HG02610 (cell line): ENCODE measurements at regions not wholly inside any gene's neighbourhood (a gene's known extent, or its start where the extent isn't known, plus 50 kb on each side); places are given as distances from the start of the nearest gene placed in this dataset.
"Not testable (repeated sequence)": the region's sequence is repeated elsewhere in the genome, so short reads cannot be mapped to it uniquely, and the experiment has no call there.

ENCODE experiments used
- ATAC-seq: cut with Tn5 transposase; IDR thresholded peaks from one replicate; pipeline ENCODE4 v1.9.1; 2021; ENCODE audit warnings: mild to moderate bottlenecking, moderate library complexity; ENCODE audit not compliant: unreplicated experiment

DNA sequence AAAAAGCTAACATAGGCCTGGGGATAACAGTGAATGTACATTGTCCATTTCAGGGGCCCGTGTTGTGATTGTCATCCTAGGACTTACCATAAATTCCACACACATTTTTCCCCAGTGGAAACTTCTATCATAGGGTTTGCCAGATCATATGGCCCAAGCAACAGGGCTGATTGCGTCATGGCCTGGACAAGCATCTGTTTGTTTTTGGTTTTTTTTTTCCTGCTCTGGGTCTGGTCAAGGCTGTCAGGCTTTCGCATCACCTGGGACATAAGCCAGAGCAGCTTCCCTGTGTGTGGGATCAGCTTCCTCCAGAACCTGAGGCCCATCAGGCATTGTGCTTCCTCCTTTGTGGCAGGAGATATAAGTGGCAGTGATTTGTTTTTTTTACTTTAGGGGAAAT, 598.5 kb upstream of the USP24 start:
- ATAC-seq, result no peak

DNA sequence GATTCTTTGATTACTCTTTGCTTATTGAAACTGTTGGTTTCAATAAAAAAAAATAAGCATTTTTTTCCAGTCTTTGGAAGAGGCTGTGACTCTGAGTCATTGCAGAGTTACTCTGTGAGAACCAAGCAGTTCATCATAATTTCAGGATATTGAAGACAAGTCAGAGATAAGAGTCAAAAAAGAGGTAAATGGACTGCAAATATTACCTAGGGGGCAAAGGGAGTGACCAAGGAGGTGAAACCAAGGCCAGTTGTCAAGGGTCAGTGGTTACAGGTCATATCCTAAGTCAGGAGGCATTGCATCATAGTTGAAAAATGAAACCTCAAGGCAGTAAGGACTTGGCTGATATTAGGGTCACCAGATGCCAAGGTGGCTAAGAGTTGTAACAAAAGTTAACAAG, 597.1 kb upstream of the USP24 start:
- no peak for ATAC-seq

DNA sequence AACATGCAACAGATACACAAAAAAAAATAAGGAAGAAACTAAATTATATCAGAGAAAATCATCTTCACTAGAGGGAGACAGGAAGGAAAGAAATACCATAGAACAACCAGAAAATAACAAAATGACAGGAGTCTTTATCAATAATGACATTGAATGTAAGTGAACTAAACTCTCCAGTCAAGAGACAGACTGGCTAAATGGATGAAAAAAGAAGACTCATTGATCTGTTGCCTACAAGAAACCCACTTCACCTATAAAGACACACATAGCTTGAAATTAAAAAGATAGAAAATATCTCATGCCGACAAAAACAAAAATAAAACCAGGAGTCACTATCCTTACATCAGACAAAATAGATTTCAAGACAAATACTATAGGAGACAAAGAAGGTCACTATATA, 593.1 kb upstream of the USP24 start:
- ATAC-seq, result no peak

DNA sequence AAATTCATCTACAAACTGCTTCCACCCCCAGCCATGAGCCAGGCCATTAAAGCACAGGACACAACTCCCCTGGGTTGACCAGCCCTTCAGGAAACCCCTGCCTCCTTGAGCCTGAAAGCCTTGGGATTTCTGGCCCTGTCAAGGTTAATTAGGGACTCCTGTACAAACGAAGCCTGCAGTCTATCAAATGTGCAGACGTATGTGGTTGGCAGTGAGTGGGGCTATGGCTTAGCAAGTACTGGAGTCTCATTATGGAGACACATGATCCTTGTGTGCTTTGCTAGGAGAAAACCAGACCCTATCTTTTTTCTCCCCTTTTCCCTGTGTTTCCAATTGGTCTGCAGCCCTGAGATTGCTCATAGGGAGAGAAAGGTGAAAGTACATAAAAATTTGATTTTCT, 588.3 kb upstream of the USP24 start:
- no peak for ATAC-seq

DNA sequence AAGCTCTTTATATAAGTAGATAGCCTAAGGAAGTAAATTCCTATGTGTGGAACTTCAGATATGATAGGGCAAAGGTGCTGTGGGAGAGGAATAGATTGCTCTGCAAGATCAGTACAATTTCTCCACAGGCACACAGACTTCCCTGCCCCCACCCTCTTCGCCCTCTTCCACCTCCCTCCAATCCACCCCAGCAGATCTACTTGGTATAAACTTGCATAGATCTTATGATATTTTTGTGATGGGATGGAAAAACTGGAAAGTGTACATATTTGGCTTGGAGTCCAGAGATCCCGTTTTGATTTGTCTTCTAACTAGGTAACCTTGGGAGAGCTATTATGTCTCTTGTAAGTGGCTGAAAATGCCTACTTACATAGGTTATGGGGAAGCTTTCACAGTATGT, 586.3 kb upstream of the USP24 start:
- no peak for ATAC-seq

DNA sequence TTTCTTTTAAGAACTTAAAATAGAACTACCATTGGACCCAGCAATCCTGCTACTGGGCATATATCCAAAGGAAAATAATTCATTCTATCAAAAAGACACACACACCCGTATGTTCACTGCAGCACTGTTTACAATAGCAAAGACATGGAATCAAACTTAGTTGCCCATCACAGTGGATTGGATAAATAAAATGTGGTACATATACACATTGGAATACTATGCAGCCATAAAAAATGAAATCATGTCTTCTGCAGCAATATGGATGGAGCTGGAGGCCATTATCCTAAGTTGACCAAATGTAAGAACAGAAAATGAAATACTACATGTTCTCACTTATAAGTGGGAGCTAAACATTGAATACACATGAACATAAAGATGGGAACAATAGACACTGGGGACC, 585.3 kb upstream of the USP24 start:
- no peak for ATAC-seq

DNA sequence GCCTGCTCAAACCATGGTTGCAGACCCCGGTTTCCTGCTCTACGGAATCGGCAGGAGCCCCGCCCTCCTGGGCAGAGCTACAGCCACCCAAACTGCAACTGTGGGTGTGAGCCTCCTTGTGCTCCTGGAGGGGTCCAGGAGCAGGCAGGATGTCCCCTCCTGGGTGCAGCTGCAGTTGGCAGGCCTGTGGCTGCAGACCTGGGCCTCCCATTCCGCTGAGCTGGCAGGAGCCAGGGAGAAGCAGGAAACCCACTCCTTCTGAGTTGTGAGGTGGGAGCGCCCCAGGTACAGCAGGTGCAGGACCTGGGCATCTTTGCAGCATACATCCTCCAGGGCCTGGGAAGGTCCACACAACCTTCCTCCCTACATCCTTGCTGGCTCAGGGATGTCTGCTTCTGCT, 578.7 kb upstream of the USP24 start:
- ATAC-seq, result no peak

DNA sequence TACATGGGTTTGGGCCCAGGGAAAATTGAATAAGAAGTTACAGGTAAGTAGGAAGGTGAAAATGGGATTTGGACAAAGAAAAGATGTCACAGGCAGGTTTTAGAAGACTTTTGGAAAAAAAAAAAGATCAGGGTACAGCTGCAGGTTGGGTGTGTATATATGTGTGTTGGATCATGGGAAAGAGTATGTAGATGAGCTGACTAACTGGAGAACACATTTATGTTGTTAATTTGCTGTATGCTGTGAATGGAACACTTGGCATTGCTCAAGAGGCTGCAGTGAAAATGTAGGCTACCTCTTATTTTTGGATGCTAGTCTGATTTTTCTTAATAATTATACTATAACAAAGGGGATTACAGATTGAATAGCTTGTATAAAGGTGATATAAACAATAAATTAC, 577.7 kb upstream of the USP24 start:
- ATAC-seq, result no peak

DNA sequence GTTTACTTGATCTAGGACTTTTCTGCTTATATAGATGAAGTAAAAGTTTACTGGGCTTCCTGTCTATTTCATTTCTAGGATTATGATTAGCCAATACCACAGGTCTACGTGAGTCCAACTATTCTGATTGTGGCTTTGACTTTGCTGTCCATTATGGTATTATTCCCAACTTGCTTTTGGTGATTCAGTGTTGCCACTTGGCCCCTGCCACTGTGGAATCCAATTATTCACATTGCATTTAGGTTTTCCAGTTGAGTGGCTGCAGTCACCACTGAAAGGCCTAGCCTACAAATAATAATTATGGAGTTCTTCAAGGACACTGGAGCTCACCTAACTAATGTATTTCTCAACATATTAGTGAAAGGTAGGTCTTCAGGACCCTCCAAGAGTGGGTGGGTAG, 574.3 kb upstream of the USP24 start:
- ATAC-seq, result no peak

DNA sequence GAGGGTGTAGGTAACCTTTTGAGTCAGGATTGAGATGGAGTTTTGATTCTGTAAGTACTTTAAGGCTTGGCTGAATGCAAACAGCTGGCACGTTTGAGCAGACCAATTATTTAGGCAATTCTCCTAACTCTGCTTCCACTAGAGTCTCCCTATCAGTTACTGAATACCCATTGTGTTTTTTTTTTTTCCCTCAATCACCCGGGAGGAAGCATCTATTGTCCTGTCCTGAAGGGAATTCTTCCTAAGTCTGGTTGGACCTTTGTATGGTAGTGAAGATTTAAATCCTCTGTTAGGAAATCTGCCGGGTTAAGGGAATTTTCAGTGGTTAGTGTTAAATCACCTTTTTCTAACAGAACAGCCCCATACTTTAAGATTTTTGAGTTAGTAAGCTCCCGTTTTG, 571.2 kb upstream of the USP24 start:
- ATAC-seq, result no peak

DNA sequence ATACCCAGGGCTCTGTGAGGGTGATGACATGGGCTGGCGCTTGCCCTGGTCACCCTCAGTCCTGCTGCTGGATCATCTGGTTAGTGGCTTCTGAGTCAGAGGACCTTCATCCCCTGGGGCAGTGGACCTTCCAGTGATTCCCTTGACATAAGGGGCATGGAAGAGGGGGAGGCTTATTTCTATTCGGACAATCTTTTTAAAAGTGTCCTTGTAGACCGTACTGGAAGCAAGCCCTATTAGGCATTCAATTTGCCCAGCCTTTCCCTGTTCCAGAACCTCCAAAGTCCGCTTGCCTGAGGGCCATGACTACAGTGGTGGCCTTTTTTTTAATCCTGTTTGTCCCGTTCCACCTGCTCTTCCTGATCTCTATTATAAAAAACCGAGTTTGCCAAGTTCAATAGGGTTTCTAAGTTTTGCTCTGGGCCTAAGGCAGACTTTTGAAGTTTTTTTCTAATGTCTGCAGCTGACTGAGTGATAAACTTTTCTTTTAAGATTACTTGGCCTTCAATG, 569.8 kb upstream of the USP24 start:
- not testable (repeated sequence) for ATAC-seq

DNA sequence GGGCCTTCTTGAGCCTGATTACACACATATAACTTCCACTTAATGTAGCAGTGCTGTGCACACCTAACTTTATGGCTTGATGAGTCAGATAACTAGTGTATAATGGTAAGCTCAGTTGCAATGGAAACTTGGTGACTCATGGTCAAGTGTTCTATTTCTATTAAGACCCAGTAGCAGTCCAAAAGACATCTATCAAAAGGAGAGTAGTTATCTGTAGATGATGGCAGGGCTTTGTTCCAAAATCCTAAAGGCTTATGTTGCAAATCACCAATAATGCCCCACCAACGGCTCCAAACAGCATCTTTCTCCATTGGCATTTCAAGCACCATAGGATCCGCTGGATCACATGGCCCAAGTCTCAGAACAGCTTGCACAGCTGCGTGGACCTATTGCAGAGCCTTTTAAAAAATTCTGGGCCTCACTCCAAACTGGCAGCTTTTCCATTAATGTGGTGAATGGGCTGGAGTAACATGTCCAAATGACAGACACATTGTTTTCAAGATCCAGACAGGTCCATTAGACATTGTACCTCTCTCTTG, 566.8 kb upstream of the USP24 start:
- ATAC-seq, result no peak

DNA sequence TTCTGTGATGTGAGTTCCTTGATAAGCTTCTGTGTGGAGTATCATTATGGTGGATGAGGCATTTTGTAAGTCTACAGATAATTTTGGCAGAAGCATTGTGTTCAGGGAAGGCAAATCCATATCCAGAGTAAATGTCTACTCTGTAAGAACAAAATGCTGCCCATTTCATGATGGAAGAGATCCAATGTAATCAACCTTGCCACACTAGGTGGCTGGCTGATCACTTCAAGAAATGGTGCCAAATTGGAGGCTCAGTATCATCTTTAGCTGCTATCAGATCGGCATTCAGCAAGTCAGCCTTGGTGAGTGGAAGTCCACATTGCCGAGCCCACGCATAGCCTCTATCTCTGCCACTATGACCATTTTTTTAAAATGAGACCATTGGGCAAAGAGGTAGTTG, 565.8 kb upstream of the USP24 start:
- ATAC-seq, result no peak

DNA sequence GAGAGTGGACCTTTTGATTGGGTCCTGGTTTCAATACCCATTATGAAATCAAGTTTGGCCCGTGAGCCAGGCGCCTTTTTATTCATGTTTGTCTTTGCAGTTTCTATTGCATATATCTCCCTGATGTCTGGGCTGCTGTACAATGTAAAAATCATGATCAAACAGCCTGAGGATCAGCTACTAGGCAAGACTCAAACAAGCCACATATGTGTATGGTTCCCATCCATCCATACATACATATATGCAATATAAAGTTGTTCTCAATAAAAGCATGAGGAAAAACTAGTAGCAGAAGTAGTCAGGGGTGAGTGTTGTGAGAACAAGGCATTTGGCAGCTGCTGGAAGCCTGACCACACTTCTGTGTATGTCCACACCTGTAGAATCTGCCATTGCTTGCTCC, 562.4 kb upstream of the USP24 start:
- ATAC-seq, result no peak

DNA sequence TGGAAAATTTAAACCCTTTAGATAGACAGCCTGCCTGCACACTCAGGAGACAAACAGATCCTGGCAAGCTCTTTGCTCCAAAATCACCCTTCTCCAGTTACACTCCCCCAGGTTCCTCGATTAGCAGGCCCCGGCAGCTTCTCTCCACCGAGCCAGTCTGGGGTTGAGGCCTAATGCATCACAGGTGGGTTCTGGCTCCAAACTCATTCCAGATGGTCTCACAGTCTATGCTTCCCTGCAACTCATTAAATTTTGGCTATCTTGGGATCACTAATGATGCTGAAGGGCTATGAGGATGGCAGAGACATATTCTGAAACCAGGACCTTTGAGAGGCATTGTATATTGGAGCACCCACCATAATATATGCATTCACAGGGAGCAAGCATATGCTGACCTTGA, 559.8 kb upstream of the USP24 start:
- no peak for ATAC-seq

DNA sequence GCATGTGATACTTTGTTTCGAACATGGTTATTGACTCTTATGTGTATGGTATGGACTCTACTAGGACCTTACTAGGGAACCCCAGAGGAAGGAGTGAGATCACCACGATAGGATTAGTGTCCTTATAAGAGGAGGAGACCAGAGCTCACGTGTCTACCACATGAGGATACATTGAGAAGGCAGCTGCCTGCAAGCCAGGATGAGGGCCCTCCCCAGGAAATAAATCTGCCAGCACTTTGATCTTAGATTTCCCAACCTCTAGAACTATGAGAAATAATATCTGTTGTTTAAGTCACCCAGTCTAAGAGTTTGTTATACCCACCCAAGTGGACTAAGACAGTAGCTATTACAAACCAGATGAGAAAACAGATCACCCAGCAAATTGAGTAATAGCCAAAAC, 559.3 kb upstream of the USP24 start:
- no peak for ATAC-seq

DNA sequence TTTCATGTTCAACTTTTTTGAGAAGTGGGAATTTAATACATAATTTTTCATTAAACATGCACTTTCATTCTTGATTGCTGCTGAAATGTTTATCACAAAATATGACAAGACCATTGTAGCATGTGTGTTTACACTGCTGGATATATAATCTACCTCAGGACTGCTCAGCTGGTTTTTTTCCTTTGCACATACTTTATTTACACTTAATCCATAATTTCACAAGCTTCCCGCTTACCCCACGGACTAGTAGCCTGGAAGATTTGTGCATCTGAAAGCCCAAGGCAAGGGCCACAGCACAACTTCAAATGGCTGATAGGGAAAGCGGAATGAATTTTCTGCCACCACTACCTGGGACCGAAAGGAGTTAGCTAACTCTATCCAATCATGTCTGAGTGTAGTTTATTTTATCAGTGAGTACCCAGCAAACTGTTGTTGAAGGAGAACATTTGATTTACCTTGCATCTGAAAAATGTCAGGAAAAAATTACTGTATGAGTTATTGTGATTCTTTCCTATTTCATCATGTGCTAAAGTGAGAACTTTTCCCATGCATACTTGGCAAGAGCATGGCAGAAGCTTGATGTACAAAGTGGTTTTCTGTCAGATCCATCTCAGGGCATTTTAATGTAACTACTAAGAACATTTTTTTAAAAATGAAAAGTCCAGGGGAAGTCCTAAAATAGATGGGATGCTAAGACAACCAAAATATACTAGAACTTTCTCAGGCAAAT, 558.2 kb upstream of the USP24 start:
- ATAC-seq, result no peak

DNA sequence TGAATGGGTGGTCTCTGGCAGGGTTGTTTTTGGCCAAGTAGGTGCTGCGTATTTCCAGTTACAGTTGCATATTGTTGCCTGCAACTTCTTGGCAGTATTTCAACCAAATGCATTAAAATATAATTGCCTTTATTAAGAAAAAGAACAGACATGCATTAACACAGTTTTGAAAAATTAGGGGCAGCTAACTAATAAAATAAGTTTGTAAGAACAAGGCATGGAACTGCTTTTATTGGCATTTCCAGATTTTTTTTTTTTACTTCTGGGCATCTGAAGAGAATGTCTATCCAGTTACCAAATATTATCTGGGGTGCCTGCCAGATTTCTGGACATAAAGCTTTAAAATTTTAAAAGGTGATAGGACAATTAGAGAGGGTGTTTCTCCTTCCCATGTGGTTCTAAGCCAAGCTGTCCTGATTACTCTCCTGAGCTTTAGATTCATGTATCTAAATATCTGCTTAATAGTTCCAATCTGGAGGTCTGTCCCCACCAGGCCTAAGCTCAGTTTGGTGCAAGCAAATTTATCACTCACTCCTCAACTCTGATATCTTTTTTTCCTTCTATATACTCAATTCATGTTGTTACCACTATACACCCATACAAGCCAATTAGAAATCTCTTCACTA, 553.3 kb upstream of the USP24 start:
- no peak for ATAC-seq

DNA sequence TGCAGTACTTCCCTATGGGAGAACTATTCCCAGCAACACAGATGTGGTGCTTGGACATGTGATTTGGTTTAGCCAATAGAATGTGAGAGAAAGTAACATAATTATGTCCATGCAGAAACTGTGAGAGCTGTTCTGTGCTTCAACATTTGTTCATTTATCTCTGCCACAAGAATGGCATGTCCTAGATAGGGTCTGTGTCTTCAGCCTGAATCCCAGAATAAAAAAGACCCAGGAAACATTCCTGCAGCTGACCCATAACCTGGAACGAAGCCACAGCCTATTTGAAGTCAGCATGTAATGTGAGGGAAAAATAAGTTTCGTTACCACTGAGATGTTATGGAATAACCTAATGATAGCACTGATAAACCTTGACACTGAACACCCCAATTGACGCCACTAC, 552.0 kb upstream of the USP24 start:
- no peak for ATAC-seq

DNA sequence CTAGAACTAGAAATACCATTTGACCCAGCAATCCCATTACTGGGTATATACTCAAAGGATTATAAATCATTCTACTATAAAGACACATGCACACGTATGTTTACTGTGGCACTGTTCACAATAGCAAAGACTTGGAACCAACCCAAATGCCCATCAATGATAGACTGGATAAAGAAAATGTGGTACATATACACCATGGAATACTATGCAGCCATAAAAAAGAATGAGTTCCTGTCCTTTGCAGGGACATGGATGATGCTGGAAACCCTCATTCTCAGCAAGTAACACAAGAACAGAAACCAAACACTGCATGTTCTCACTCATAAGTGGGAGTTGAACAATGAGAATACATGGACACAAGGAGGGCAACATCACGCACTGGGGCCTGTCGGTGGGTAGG, 550.3 kb upstream of the USP24 start:
- ATAC-seq, result not testable (repeated sequence)

DNA sequence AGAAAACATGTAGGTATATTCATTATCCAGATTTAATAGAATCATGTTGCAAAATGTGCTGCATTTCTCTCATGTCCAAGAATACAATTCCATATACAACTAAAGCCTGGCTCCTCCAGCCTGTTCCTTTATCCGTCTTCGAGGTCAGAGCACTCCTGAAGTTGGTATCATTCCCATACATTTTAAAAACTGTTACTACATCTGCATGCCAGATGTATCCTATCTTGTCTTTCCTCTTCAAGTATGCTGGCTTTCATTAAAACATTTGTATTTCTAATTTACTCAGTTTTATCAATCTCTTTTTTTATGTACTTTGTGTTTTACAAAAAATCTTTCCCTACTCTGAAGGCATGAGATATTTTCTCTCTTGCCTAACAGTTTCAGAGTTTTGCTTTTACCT, 536.6 kb upstream of the USP24 start:
- no peak for ATAC-seq

DNA sequence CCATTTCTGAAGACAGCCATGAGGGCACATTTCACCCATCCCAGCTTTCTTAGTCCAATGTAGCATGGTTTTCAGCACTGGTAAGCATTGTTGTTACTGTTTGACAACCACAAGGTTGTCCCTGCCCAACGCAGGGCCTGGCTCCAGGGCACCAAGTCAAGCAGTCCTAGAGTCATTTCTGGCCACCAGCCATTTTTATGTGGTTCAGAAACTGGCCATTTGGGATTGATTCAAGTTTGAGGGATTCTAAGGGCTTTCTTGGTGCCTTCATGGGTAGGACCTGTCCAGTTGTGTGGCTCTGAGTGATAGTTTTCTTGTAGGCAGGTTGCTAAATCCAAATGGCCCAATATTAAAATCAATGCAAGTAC, 535.4 kb upstream of the USP24 start:
- ATAC-seq, result no peak
